Lung microvascular endothelial cell (primary cell): ENCODE measurements at regions not wholly inside any gene's neighbourhood (a gene's known extent, or its start where the extent isn't known, plus 50 kb on each side); places are given as distances from the start of the nearest gene placed in this dataset.

ENCODE experiments used
- DNase-seq, 2 donors: peaks; one replicate each; pipeline versions ENCODE4 v3.0.0 to v3.0.0-alpha.2; 2010; ENCODE audit warnings: low read depth in 2 of 2

GRCh38 chr5:67702008-67702407 lies 505.4 kb upstream of the CD180 start:
- no peak for DNase-seq

GRCh38 chr5:67699560-67699959 lies 503.0 kb upstream of the CD180 start:
- no peak for DNase-seq

GRCh38 chr5:67696446-67696845 lies 499.8 kb upstream of the CD180 start:
- DNase-seq, result no peak

- no peak for DNase-seq
Measured at GRCh38 chr5:67695369-67695768, 498.8 kb upstream of the CD180 start.

- no peak for DNase-seq
Measured at GRCh38 chr5:67694810-67695191, 498.2 kb upstream of the CD180 start.

- DNase-seq, result no peak
Measured at GRCh38 chr5:67693956-67694809, 497.6 kb upstream of the CD180 start.

GRCh38 chr5:67686746-67687145 lies 490.1 kb upstream of the CD180 start:
- no peak for DNase-seq

- no peak for DNase-seq
Measured at GRCh38 chr5:67681703-67682102, 485.1 kb upstream of the CD180 start.

- no peak for DNase-seq
Measured at GRCh38 chr5:67680099-67680498, 483.5 kb upstream of the CD180 start.

- DNase-seq, result no peak
Measured at GRCh38 chr5:67679184-67679841, 482.7 kb upstream of the CD180 start.

- DNase-seq, result no peak
Measured at GRCh38 chr5:67678594-67678993, 482.0 kb upstream of the CD180 start.

- no peak for DNase-seq
Measured at GRCh38 chr5:67677422-67677970, 480.9 kb upstream of the CD180 start.

GRCh38 chr5:67676863-67677262 lies 480.3 kb upstream of the CD180 start:
- no peak for DNase-seq

- no peak for DNase-seq
Measured at GRCh38 chr5:67674159-67674655, 477.6 kb upstream of the CD180 start.

- no peak for DNase-seq
Measured at GRCh38 chr5:67673618-67674017, 477.0 kb upstream of the CD180 start.

- DNase-seq, result no peak
Measured at GRCh38 chr5:67673180-67673579, 476.6 kb upstream of the CD180 start.

- DNase-seq, result no peak
Measured at GRCh38 chr5:67672636-67673035, 476.0 kb upstream of the CD180 start.

GRCh38 chr5:67669916-67670315 lies 473.3 kb upstream of the CD180 start:
- no peak for DNase-seq

GRCh38 chr5:67660149-67660548 lies 463.6 kb upstream of the CD180 start:
- no peak for DNase-seq

- no peak for DNase-seq
Measured at GRCh38 chr5:67659288-67659687, 462.7 kb upstream of the CD180 start.

- no peak for DNase-seq
Measured at GRCh38 chr5:67657055-67657454, 460.5 kb upstream of the CD180 start.

GRCh38 chr5:67652201-67652600 lies 455.6 kb upstream of the CD180 start:
- no peak for DNase-seq

GRCh38 chr5:67651180-67651579 lies 454.6 kb upstream of the CD180 start:
- DNase-seq, result no peak
